ENCODE measurements at regions not wholly inside any gene's neighbourhood (a gene's known extent, or its start where the extent isn't known, plus 50 kb on each side); places are given as distances from the start of the nearest gene placed in this dataset.

GRCh38 chr5:10081584-10081983 lies 168.1 kb downstream of the ATPSCKMT start:
- TF ChIP-seq POLR2A (IDR thresholded peaks at IDR 0.05; ENCODE audit: extremely low read depth, insufficient read length) (no peak), CTCF (IDR thresholded peaks at IDR 0.05; ENCODE audit: low read depth, low read length) (no peak), MAX (IDR thresholded peaks at IDR 0.05; ENCODE audit: low read depth, low read length) (no peak)

Measured in NB4 (cell line).